ENCODE measurements at regions not wholly inside any gene's neighbourhood (a gene's known extent, or its start where the extent isn't known, plus 50 kb on each side); places are given as distances from the start of the nearest gene placed in this dataset.

DNA sequence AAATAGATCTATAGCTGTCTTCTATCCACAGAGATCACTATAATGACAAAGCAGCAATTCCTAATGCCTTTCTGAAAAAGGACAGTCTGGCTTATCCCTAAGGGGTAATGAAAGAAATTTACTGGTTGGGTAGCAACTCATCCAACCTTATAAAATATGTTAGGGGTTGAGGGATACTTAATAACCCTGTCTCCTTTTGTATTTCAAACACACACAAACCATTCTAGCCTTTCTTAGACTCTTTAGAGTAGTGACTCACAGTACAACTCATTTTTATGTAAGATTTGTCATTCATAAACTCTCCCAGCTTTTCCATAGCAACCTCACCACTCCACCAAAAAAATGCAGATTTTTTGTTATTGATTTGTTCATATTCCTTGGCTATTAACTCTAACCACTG is 167.9 kb downstream of the FSCB start:
- Histone ChIP-seq H3K18ac (ENCODE audit: low read depth in 1 of 2, low read length in 2 of 2) (no peak overlapping the region), H3K4ac (ENCODE audit: low read depth in 1 of 2, low read length in 2 of 2) (no peak overlapping the region), H2AK5ac (ENCODE audit: low read length, severe bottlenecking) (no peak overlapping the region), H3K14ac (ENCODE audit: low read length in 2 of 2) (no peak overlapping the region), H4K91ac (ENCODE audit: low read length) (no peak overlapping the region), H2BK120ac (ENCODE audit: low read depth, low read length) (no peak overlapping the region), H3K9ac (ENCODE audit: low read length) (peak overlapping the region; percentile 64), H3K4me2 (ENCODE audit: low read length, poor library complexity, severe bottlenecking) (no peak overlapping the region), H2BK15ac (ENCODE audit: low read depth, poor library complexity, severe bottlenecking) (no peak overlapping the region), H3K4me1 (ENCODE audit: control insufficient read depth, insufficient read depth, low read depth, low read length) (no peaks in the 10 kb centered on the region), H4K8ac (ENCODE audit: low read length) (no peak overlapping the region), H3K27ac (ENCODE audit: low read length, poor library complexity, severe bottlenecking) (no peak overlapping the region), H3K27me3 (ENCODE audit: control insufficient read depth in 1 of 2, insufficient read depth in 1 of 2, low read length in 2 of 2) (no peaks in the 10 kb centered on the region), H3K79me1 (replicated peaks; ENCODE audit: low read length, poor library complexity, severe bottlenecking) (no peaks in the 10 kb centered on the region), H2AFZ (ENCODE audit: low read depth, low read length) (no peak overlapping the region), H2BK12ac (ENCODE audit: low read length in 2 of 2) (no peak overlapping the region), H3K4me3 (ENCODE audit: insufficient read depth in 1 of 2, low read depth in 1 of 2, low read length in 2 of 2) (no peak overlapping the region), H2BK5ac (ENCODE audit: low read depth, low read length, poor library complexity, severe bottlenecking) (no peak overlapping the region), H3K23ac (ENCODE audit: low read length in 2 of 2) (no peak overlapping the region), H3K36me3 (ENCODE audit: control insufficient read depth in 1 of 2, insufficient read depth in 2 of 2, low read depth in 1 of 2, low read length in 2 of 2) (no peaks in the 10 kb centered on the region), H3K9me3 (ENCODE audit: control insufficient read depth, low read length) (no peaks in the 10 kb centered on the region)
- peak; percentile 10 for DNase-seq

GRCh38 chr14:44317441-44317746 is 189.7 kb downstream of the FSCB start:
- Histone ChIP-seq H4K91ac (ENCODE audit: low read length) (no peak overlapping the region), H3K14ac (ENCODE audit: low read length in 2 of 2) (peak overlapping the region in 1 of 2 experiments; percentile 41), H2AK5ac (ENCODE audit: low read length, severe bottlenecking) (peak overlapping the region; percentile 69), H2BK15ac (ENCODE audit: low read depth, poor library complexity, severe bottlenecking) (no peak overlapping the region), H3K4me3 (ENCODE audit: insufficient read depth in 1 of 2, low read depth in 1 of 2, low read length in 2 of 2) (no peak overlapping the region), H3K4me2 (ENCODE audit: low read length, poor library complexity, severe bottlenecking) (no peak overlapping the region), H3K9me3 (ENCODE audit: control insufficient read depth, low read length) (no peaks in the 10 kb centered on the region), H3K36me3 (ENCODE audit: control insufficient read depth in 1 of 2, insufficient read depth in 2 of 2, low read depth in 1 of 2, low read length in 2 of 2) (no peaks in the 10 kb centered on the region), H3K23ac (ENCODE audit: low read length in 2 of 2) (no peak overlapping the region), H2AFZ (ENCODE audit: low read depth, low read length) (no peak overlapping the region), H3K27me3 (ENCODE audit: control insufficient read depth in 1 of 2, insufficient read depth in 1 of 2, low read length in 2 of 2) (no peaks in the 10 kb centered on the region), H3K9ac (ENCODE audit: low read length) (no peak overlapping the region), H3K27ac (ENCODE audit: low read length, poor library complexity, severe bottlenecking) (peak overlapping the region; percentile 22), H2BK12ac (ENCODE audit: low read length in 2 of 2) (peak overlapping the region; percentile 69 to 85), H4K8ac (ENCODE audit: low read length) (peak overlapping the region; percentile 7), H3K18ac (ENCODE audit: low read depth in 1 of 2, low read length in 2 of 2) (peak overlapping the region; percentile 73 to 84), H3K4me1 (ENCODE audit: control insufficient read depth, insufficient read depth, low read depth, low read length) (peaks cover 5% of the 10 kb centered on the region), H3K79me1 (replicated peaks; ENCODE audit: low read length, poor library complexity, severe bottlenecking) (no peaks in the 10 kb centered on the region), H2BK120ac (ENCODE audit: low read depth, low read length) (no peak overlapping the region), H2BK5ac (ENCODE audit: low read depth, low read length, poor library complexity, severe bottlenecking) (no peak overlapping the region), H3K4ac (ENCODE audit: low read depth in 1 of 2, low read length in 2 of 2) (peak overlapping the region in 1 of 2 experiments; percentile 65)
- WGBS: 83% methylated on average over 2 of the region's 2 CpGs
- DNase-seq: no peak

DNA sequence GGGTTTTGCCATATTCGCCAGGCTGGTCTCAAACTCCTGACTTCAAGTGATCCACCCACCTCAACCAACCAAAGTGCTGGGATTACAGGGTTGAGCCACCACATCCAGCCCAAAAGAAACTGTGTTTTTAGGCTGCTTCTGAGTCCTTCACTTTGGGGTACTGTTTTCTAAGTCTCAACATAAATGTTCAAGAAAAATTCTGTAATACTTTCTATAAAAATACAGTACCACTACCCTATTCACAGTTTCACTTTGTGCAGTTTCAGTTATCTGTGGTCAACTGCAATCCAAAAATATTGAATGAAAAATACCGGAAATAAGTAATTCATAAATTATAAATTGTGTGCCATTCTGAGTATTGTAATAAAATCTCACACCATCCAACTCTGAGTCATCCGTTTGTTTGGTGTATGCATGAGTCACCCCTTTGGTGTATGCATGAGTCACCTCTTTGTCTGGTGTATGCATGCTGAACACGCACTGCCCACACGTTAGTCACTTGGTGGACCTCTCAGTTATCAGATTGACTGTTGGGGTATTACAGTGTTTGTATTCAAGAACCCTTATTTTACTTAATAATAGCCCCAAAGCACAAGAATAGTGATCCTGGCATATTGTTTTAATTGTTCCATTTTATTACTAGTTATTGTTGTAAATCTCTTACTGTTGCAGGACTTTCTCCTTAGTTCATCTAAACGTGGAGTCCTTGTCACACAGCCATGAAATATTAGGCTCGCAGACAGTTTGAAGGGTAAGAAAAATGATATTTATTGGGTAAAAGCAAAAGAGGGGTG is 190.2 kb downstream of the FSCB start:
- Histone ChIP-seq H3K36me3 (ENCODE audit: control insufficient read depth in 1 of 2, insufficient read depth in 2 of 2, low read depth in 1 of 2, low read length in 2 of 2) (no peaks in the 10 kb centered on the region), H3K14ac (ENCODE audit: low read length in 2 of 2) (no peak overlapping the region), H3K18ac (ENCODE audit: low read depth in 1 of 2, low read length in 2 of 2) (peak overlapping the region; percentile 73 to 84), H2BK12ac (ENCODE audit: low read length in 2 of 2) (peak overlapping the region in 1 of 2 experiments; percentile 69), H3K4ac (ENCODE audit: low read depth in 1 of 2, low read length in 2 of 2) (peak overlapping the region in 1 of 2 experiments; percentile 65), H3K9ac (ENCODE audit: low read length) (no peak overlapping the region), H4K8ac (ENCODE audit: low read length) (no peak overlapping the region), H3K4me3 (ENCODE audit: insufficient read depth in 1 of 2, low read depth in 1 of 2, low read length in 2 of 2) (no peak overlapping the region), H3K23ac (ENCODE audit: low read length in 2 of 2) (no peak overlapping the region), H2AFZ (ENCODE audit: low read depth, low read length) (no peak overlapping the region), H2BK5ac (ENCODE audit: low read depth, low read length, poor library complexity, severe bottlenecking) (no peak overlapping the region), H3K79me1 (replicated peaks; ENCODE audit: low read length, poor library complexity, severe bottlenecking) (no peaks in the 10 kb centered on the region), H3K4me1 (ENCODE audit: control insufficient read depth, insufficient read depth, low read depth, low read length) (peaks cover 5% of the 10 kb centered on the region), H4K91ac (ENCODE audit: low read length) (no peak overlapping the region), H2BK15ac (ENCODE audit: low read depth, poor library complexity, severe bottlenecking) (no peak overlapping the region), H2BK120ac (ENCODE audit: low read depth, low read length) (no peak overlapping the region), H3K4me2 (ENCODE audit: low read length, poor library complexity, severe bottlenecking) (no peak overlapping the region), H2AK5ac (ENCODE audit: low read length, severe bottlenecking) (peak overlapping the region; percentile 69), H3K9me3 (ENCODE audit: control insufficient read depth, low read length) (no peaks in the 10 kb centered on the region), H3K27me3 (ENCODE audit: control insufficient read depth in 1 of 2, insufficient read depth in 1 of 2, low read length in 2 of 2) (no peaks in the 10 kb centered on the region), H3K27ac (ENCODE audit: low read length, poor library complexity, severe bottlenecking) (peak overlapping the region; percentile 22)
- 60% methylated on average over 3 of the region's 7 CpGs for WGBS
- DNase-seq: peak; percentile 97

DNA sequence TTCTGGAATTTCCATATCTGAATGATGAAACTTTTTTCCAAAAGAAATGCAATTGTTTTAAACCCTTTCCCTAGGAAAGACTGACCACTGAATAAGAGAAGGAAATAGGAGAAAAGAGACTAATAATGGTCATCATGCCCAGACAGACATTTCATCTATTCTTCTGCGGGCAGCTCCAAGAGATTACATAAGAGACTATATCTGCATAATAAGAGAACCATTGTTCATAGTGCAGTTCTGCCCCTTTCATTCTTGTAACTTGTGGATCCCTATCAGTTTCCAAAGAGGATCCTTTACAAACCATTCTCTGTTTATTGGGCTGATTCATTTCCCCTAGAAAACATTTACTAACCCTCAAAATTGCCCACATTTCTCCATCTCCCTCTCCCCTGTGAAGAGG is 197.8 kb downstream of the FSCB start:
- no peak for DNase-seq
- H3K9me3 ChIP-seq (ENCODE audit: control insufficient read depth, low read length): peaks cover 6% of the 10 kb centered on the region
- no peak overlapping the region for H2BK5ac ChIP-seq (ENCODE audit: low read depth, low read length, poor library complexity, severe bottlenecking)
- no peak overlapping the region for H2BK120ac ChIP-seq (ENCODE audit: low read depth, low read length)
- H3K27me3 ChIP-seq (ENCODE audit: control insufficient read depth in 1 of 2, insufficient read depth in 1 of 2, low read length in 2 of 2): no peaks in the 10 kb centered on the region
- no peaks in the 10 kb centered on the region for H3K36me3 ChIP-seq (ENCODE audit: control insufficient read depth in 1 of 2, insufficient read depth in 2 of 2, low read depth in 1 of 2, low read length in 2 of 2)
- WGBS: 88% methylated on average over 1 of the region's 1 CpG
- H3K23ac ChIP-seq (ENCODE audit: low read length in 2 of 2): no peak overlapping the region
- H3K14ac ChIP-seq (ENCODE audit: low read length in 2 of 2): no peak overlapping the region
- no peak overlapping the region for H3K4ac ChIP-seq (ENCODE audit: low read depth in 1 of 2, low read length in 2 of 2)
- H3K4me1 ChIP-seq (ENCODE audit: control insufficient read depth, insufficient read depth, low read depth, low read length): no peaks in the 10 kb centered on the region
- H3K4me3 ChIP-seq (ENCODE audit: insufficient read depth in 1 of 2, low read depth in 1 of 2, low read length in 2 of 2): no peak overlapping the region
- H2AFZ ChIP-seq (ENCODE audit: low read depth, low read length): no peak overlapping the region
- no peak overlapping the region for H3K18ac ChIP-seq (ENCODE audit: low read depth in 1 of 2, low read length in 2 of 2)
- H2AK5ac ChIP-seq (ENCODE audit: low read length, severe bottlenecking): no peak overlapping the region
- no peak overlapping the region for H2BK12ac ChIP-seq (ENCODE audit: low read length in 2 of 2)
- H3K79me1 ChIP-seq (replicated peaks; ENCODE audit: low read length, poor library complexity, severe bottlenecking): no peaks in the 10 kb centered on the region
- H3K4me2 ChIP-seq (ENCODE audit: low read length, poor library complexity, severe bottlenecking): no peak overlapping the region
- no peak overlapping the region for H3K9ac ChIP-seq (ENCODE audit: low read length)
- no peak overlapping the region for H2BK15ac ChIP-seq (ENCODE audit: low read depth, poor library complexity, severe bottlenecking)
- H3K27ac ChIP-seq (ENCODE audit: low read length, poor library complexity, severe bottlenecking): no peak overlapping the region
- no peak overlapping the region for H4K91ac ChIP-seq (ENCODE audit: low read length)
- H4K8ac ChIP-seq (ENCODE audit: low read length): no peak overlapping the region

Measured in mesenchymal stem cell (in vitro differentiated cells and primary cell).